HG02588 (cell line): ENCODE measurements at regions not wholly inside any gene's neighbourhood (a gene's known extent, or its start where the extent isn't known, plus 50 kb on each side); places are given as distances from the start of the nearest gene placed in this dataset.

Experiments
- ATAC-seq: cut with Tn5 transposase; IDR thresholded peaks from one replicate; pipeline ENCODE4 v1.9.1; 2021; ENCODE audit warnings: mild to moderate bottlenecking, moderate library complexity; ENCODE audit not compliant: unreplicated experiment

DNA sequence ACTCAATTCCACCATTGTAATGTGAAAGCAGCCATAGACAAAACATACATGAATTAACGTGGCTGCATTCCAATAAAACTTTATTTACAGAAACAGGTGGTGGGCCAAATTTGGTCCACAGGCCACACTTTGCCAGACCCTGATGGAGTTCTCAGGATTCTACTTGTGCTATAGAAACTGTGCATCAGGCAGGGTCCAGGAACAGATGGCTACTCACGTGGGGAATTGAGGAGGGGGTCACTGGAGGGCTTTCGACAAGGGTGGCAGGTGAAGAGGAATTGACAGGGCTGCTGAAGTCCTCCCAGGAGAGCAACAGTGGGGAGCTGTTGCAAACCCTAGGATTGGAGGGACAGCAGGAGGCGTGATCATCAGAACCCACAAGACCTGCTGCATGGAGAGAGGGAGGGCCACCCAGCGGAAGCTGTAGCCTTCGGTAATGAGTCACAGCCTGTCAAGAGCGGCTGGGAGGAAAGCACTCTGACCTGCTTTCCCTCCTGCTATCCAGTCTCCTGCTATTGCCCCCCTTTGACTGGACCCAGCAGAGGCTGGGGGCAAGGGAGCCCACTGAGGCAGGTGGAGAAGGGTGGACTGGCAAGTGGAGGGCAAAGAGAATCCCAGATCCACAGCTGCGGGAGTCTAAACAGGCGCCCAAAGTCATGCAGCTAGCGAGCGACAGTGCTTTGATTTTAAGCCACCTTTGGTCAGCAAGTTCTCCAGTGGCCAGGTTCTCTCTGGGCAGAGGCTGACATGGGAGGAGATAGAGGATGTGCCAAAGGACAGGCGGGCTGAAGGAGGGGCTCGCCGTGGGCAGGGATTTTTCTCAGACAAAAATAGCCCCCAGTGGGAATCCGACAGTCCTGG lies 138.3 kb upstream of the SMIM23 start:
- ATAC-seq, result no peak

DNA sequence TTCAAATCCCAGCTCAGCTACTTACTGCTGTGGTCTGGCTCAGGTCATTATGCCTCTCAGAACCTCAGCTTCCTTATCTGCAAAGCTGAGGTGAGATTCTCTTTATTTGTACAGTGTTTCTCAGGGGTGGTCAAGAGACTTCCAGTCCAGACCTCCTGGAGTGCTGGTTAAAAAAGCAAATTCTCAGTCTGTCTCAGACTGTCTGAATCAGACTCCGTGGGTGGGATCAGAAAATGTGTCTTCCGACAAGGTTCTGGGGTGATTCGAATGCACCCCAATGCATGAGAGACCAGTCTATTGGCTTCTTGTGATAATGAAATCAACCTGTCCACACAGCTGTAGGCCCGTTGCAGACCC lies 137.7 kb upstream of the SMIM23 start:
- no peak for ATAC-seq

DNA sequence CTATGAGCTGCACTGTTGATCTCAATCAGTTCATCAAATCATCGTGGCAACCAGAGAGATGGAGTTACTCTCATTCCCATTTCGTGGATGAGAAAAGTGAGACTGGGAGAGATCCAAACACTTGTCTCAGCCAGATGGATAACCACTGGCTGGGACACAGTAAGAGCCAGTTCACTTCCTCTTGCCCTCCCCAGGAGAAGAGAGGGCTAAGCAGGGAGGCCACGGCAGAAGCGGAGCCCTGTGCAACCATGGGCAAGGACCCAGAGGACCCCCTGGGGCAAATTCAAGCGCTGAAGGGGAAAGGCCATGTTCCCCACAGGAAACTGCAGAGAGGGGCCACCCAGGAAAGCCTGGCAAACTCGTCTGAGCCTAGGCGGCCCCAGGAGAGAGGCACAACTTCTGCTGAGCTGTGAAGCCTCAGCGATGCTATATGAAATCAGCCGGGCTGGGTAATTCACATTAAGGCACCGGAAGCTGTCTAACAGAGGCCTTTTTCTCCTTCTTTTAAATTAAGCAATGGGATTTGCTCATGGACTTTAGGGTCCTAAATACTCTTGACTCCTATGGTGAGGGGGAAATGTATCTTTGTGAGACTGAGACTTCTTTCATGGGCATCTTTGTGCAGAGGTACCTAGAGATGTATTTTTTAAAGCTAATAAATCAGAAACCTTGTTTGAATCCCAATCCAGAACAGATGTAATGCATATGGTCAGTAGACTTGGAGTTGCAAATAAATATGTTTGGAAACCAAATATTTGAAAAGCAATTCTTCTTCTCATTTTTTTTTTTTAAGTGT lies 137.1 kb upstream of the SMIM23 start:
- no peak for ATAC-seq

DNA sequence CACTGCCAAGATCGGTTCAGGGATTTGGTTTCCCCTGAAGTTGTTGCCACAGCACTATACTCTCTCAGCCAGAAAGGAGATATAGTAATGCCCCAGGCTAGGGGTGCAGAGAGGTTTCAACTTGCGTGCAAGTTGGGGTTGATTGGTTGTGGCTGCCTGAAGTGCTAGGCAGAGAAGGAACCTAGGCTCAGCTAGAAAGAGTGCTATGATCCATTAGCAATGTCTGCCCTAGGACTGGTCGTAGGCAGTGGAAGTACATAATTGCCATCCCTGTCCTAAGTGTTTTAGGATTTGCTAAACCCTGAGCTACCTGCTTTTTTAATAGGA lies 136.6 kb upstream of the SMIM23 start:
- no peak for ATAC-seq

DNA sequence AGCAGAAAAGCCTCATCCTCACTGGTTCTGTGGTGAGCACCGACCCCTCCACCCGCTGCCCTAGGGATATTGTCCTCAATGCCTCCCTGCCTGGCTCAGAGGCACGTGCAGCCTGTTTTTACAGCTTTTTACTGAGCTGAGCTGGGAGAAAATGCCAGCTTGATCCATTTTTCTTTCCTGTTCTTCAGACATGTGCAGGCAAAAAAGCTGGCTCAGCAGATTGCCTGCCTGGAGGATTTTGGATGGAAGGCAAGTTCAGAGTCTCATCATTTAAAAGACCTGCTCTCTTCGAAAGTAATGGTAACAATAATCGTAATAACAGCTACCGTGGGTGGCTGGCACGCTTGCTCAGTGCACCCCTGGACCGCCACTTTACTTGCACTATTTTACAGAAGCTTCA lies 135.0 kb upstream of the SMIM23 start:
- ATAC-seq, result no peak

DNA sequence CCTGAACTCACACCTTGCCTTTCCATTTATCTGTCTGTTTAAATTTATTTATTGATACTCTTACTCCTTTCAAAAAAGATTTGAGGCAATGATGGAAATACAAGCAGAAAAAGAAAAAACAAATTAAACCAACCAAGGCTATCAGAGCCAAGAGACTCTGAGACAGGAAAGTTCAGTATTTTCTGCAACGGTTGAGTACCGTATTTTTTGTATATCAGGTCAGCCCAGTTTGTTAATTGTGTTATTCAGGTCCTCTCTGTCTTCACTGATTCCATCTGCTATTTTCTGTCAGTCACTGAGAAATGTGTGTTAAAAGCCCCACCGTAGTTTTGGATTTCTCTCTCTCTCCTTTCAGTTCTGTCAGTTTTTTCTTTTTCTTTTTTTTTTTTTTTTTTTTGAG lies 134.5 kb upstream of the SMIM23 start:
- ATAC-seq, result no peak

DNA sequence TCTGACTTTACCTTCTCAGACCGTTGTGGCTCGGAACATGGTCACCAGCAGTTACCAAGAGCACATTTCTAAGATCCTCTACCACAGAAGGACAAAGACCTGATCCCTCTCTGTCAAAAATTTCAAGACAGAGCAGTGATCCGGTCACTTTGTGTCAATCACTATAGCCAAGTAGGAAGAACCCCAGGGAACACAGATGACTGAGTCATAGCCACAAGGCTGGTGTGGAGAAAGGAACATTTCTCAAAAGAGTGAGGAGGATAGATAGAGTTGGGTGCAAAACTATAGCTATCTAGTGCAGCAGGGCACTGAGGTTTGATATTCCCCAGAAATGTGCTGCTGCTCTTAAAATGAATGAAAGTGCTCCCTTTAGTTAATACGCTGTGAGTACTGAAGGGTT lies 130.7 kb upstream of the SMIM23 start:
- ATAC-seq, result no peak

DNA sequence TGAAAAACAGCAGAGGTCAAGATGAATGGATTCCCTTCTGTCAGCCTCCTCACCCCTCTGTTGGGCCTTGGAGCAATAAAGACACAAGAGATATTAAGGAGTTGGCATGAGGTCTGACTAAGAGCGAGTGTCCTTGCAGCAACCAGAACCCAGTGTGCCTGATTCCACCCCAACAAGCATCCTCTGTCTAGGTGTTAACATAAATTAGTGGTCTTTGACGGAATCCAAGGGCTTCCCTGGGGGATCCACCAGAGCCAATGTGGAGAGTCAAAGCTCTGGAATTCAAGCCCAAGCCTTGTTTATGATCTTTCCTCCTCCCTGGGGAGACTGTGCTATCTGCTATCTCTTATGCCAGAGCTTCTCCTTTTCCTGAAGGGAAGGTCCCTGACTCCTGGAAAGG lies 128.1 kb upstream of the SMIM23 start:
- no peak for ATAC-seq

DNA sequence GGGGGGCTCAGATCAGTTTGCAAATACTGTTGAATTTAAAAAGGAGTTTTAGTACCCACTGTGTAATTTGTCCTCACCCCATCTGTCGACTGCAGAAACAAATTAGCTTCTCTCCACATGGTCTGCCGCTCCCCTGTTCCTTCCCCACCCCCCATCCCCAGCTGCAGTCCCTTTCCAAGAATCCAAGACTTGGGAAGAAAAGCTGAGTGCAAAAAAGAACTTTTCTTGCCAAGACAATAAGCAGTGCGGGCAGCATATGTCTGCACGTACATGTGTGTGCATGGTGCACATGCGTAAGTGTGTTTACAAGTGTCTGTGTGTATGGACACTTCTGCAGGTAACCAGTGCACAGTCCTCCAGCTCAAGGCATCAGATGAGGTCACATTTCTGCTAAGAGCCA lies 125.7 kb upstream of the SMIM23 start:
- no peak for ATAC-seq

DNA sequence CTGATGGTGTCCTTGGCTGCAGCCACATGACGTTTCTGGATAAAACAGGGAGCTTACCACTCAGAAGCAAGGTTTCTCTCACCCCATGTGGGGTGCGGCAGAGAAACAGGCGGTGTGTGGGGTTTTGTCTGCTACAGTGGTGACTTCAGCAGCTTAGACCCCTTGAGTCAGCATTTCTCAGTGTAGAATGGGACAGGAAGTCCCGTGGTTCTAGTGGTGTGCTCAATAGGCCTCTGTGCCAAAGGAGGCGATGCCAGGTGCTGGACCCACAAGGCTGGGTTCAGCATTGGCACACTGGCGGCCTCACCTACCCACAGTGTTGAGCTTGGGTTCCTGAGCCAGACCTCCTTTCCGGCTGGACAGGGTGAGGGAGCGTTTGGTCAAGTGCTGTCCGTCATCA lies 125.2 kb upstream of the SMIM23 start:
- ATAC-seq, result no peak

DNA sequence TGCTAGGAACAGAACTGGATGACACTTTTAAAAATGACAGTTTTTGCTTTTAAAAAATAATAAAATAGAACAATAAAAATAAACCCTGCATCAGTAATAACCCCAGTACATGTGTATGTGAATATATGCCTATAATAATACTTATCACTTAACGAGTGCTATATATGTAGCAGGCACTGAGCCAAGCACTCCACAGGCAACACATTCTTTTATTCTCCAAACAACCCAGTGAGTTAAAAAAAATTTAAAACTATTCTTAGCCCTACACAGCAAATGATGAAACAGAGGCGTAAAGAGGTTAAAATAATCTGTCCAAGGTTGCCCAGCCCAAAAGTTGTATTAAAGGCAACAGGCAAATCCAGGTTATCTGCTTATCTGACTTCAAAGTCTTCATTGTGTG lies 124.5 kb upstream of the SMIM23 start:
- no peak for ATAC-seq

DNA sequence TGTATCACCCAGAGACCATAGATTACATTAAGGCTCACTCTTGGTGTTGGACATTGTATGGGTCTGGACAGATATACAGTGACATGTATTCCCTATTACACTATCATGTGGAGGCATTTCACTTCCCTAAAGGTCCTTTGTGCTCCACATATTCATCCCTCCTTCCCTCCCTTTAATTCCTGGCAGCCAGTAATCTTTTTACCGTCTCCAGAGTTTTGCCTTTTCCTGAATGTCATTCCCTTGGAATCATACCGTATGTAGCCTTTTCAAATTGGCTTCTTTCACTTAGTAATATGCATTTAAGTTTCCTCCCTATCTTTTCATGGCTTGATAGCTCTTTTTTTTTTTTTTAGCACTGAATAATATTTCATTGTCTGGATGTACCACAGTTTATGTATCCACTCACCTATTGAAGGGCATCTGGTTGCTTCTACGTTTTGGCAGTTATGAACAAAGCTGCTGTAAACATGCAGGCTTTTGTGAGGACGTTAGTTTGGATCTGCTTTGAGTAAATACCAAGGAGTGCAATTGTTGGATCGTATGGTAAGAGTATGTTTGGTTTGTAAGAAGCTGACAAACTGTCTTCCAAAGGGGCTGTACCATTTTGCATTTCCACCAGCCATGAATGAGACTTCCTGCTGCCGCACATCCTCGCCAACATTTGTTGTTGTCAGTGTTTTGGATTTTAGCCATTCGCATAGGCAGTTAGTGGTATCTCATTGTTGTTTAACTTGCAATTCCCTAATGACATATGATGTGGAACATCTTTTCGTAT lies 122.1 kb upstream of the SMIM23 start:
- no peak for ATAC-seq

DNA sequence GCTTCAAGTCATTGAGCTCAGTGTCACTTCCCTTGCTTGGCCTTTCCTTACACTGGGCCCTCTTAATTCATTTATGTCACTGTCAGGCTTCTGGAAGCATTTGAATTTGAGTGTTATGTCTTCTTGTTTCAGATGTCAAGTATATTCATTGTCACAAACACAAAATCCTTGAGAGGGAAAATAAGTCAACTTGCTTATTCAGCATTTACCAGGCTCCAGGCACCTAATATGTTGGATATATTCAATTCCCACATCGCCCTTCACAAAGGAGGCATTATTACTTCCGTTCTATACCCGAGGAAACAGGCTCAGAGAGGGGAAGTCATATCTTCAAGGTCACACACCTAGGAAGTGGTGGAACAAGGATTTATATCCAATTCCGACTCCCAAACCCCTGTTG lies 121.1 kb upstream of the SMIM23 start:
- ATAC-seq, result no peak

DNA sequence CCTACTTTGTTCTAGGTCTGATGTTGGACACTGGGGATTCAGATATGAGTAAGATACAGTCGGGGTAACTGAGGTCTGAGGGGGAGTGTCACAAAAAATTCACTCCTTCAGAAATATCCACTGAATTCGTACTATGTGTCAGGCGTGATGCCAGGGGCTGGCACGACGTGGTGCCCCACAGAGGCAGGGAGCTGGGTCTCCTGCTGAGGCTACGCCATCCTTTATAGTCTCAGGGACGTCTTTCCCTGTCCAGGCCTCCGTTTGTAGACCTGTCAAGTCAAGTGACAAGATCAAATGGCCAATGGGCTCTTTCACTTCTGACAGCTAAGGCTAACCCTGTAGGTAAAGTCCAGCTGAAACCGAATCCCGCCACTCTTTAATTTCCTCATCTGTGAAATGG lies 118.8 kb upstream of the SMIM23 start:
- no peak for ATAC-seq

DNA sequence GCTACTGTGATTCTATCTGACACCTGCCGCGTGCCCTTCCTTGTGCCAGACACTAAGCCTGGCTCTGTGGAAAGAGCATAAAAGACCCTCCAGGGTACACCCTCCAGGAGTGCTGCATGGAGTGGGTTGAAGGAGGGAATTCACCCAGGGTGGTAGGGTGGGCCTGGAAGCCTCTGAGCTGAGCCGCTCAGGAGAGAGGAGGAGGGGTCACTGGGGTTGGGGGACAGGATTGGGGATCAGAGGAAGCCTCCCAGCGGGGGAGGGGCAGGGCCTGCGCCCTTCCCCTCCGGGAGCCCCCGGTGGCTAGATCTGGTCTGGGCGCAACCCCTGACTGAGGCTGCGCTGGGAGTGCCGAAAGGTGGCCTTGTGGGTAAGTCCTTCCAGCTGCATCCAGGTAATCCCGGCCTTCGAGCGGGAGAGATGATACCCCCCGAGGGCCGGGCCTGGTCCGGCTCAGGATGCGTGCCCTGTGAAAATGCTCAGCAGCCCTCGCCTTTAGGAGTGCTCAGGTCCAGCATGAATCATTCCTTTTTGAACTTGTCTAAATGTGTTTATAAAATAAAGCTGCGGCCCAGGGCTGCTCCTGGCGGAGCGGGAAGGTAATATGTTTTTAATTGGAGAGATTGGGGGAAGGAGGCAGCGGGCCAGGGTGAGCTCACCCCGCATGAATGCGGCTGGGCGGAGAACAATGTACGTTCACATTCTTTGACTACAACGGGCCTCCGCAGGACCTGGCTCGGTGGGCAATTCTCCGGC lies 118.1 kb upstream of the SMIM23 start:
- no peak for ATAC-seq

DNA sequence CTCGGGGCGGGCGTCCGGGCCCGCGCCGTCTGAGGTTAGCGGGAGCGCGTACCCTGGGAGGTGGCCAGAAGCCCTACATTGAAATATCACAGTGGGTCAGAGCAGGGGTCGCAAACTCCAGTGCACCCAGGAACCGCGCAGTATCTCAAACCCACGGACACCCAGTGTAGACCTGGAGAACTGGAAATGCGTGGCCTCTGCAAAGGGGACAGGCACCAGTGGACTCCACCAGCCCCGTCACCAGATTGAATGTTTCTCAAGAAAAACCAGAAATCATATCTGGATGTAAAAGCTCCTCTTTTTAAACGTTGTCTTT lies 117.6 kb upstream of the SMIM23 start:
- ATAC-seq, result no peak

DNA sequence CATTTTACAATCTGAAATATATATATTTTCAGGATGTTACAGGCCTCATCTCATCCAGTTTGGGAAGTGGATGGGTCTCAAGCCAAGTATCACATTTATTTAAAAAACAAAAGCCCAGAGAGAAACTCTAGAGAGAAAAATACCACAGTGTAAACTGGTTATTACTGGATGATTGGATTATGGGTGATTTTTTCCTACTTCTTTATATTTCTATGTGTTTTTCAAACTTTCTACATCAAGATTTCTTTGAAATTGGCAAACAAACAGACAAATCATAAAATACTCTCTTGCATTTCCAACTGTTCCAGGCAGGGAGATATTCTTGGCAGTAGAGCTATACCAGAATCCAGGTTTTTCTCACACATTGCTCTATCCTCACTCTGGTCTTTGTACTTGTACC lies 116.0 kb upstream of the SMIM23 start:
- ATAC-seq, result no peak

DNA sequence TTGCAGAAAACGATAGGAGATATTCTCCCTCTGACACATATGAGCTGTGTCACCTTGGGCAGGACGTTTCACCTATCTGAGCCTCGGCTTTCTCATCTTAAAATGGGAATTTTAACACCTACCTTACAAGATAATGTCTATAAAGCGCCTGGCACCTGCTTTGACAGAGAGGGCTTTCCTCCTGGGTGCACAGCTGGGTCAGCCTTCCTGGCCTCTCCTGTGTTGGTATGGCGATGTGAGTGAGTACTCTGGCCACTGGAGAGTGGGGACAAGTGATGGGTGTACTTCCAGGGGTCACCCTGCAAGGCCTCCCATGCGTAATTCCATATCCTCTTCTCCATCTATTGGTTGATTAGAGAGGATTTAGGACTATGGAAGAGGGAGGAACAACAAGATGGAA lies 113.1 kb upstream of the SMIM23 start:
- ATAC-seq, result no peak

DNA sequence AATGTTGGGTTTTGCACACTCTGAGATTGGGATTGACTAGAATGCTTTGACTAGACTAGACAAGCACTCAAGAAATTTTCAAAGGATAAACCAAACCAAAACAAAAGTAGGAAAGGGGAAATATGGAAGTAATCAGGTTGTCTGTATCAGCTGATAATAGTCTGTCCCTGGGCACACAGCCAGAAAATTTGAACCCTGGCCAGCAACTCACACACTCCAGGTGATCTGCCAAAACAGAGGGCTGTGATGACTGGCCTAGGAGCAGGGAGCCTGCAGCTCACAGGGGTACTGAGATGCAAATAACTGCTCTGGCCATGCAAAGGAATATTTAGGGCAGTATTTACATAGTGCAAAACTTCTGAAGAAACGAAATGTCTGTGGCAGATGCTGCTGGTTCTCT lies 112.3 kb upstream of the SMIM23 start:
- no peak for ATAC-seq

DNA sequence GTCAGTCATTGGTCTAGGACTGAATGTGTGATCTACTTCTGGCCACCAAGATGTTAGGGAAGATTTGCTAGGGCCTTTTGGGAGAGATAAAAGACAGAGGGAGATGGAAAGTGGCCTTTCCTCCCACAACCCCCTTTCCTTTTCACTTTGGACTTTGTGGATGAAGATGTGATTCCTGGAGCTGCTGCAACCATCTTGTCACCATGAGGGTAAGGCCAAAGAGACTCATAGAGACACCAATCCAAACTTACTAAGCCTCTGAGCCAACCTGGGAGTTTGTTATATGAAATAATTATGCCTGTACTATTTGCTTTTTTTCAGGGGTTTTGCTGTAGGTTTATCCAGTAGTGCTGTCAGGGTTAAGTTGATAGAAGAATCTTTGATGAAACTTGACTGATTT lies 111.8 kb upstream of the SMIM23 start:
- ATAC-seq, result no peak

DNA sequence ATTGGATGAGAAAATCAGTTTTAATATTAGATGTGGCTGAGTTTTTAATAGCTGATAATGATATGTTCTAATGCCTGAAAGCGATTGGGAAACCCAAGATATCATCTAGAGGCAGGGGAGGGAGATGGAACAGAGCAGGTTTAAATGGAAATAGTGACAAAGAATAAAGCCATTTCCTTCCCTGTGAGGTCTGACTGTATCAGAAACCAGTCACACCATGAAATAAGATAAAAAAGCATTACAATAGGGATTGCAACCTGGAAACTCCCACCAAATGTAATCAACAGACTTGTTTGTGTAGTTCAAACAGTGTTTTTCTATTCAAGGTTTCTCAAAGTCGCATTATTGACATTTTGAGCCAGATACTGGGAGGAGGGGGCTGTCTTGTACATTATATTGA lies 110.1 kb upstream of the SMIM23 start:
- ATAC-seq, result no peak
